IPS DF 6.9 (cell line): ENCODE measurements at regions not wholly inside any gene's neighbourhood (a gene's known extent, or its start where the extent isn't known, plus 50 kb on each side); places are given as distances from the start of the nearest gene placed in this dataset.

Experiments used
- DNase-seq: peaks from one replicate; pipeline ENCODE4 v3.0.0-alpha.2; 2013; ENCODE audit warnings: low read depth, low spot score
- H3K27ac ChIP-seq: one replicate; pipeline ENCODE4 v1.5.1; 2013; ENCODE audit warnings: low read length, control low read depth
- H3K27me3 ChIP-seq: 2 replicates; pipeline ENCODE4 v1.6.1; 2013; ENCODE audit warnings: mild to moderate bottlenecking, low read length; ENCODE audit not compliant: control insufficient read depth, insufficient read depth
- H3K36me3 ChIP-seq: 2 replicates; pipeline ENCODE4 v1.6.1; 2013; ENCODE audit warnings: low read length; ENCODE audit not compliant: control insufficient read depth, insufficient read depth
- H3K4me1 ChIP-seq: 2 replicates; pipeline ENCODE4 v1.6.1; 2013; ENCODE audit warnings: low read length; ENCODE audit not compliant: control insufficient read depth, insufficient read depth
- H3K4me3 ChIP-seq: 2 replicates; pipeline ENCODE4 v1.5.1; 2013; ENCODE audit warnings: mild to moderate bottlenecking, low read length
- H3K9me3 ChIP-seq: 2 replicates; pipeline ENCODE4 v1.6.1; 2013; ENCODE audit warnings: low read length, inconsistent platforms; ENCODE audit not compliant: control insufficient read depth, insufficient read depth
- WGBS: extraction: QIAGEN DNeasy Blood & Tissue Kit; methylation state at CpG from one replicate; pipeline ENCODE4 v1.1.7; 2013; ENCODE audit warnings: mixed read lengths, missing lambda C conversion rate; ENCODE audit not compliant: insufficient read length, insufficient coverage; 5-methylcytosine and 5-hydroxymethylcytosine counted together

- H3K27me3 ChIP-seq = no peaks in the 10 kb centered on the region
- no peak overlapping the region for H3K27ac ChIP-seq
- no peaks in the 10 kb centered on the region for H3K4me1 ChIP-seq
- H3K4me3 ChIP-seq = no peak overlapping the region
- WGBS = no CpG with 5 or more reads among the region's 3 CpGs
- H3K9me3 ChIP-seq = no peaks in the 10 kb centered on the region
- H3K36me3 ChIP-seq = no peaks in the 10 kb centered on the region
- DNase-seq = no peak
Measured at GRCh38 chr11:41988951-41989572, 529.6 kb upstream of the LRRC4C start.

DNA sequence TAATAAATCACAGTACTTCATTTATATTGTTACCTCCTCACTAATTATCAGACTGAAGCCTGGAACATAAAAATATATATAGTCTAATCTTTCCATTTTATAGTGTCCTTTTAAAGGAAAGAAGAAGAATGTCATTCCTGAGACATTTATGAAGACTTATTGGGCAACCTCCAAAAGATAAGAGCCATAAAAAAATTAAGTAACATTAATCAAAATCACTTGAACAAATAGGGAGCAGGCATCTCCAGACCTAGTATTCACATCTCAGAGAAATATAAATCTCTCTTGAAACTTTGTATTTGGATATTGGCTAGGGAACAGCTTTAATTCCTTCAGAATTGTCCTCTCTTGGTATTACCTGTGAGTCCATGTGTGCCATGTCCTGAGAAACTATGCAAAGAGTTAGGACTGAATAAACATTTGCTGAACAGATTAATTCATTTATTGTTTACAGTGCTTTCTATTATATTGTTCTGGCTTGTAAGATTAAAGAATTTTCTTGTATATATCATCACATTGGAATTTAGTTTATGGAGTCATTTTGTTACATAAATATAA lies 530.5 kb upstream of the LRRC4C start:
- no peak for DNase-seq
- H3K4me1 ChIP-seq = no peaks in the 10 kb centered on the region
- H3K9me3 ChIP-seq = no peaks in the 10 kb centered on the region
- no peak overlapping the region for H3K4me3 ChIP-seq
- H3K36me3 ChIP-seq = no peaks in the 10 kb centered on the region
- no peaks in the 10 kb centered on the region for H3K27me3 ChIP-seq
- no peak overlapping the region for H3K27ac ChIP-seq

GRCh38 chr11:41996533-41996932 lies 537.1 kb upstream of the LRRC4C start:
- no peak for DNase-seq
- WGBS = no CpG with 5 or more reads among the region's 1 CpG
- no peaks in the 10 kb centered on the region for H3K9me3 ChIP-seq

DNA sequence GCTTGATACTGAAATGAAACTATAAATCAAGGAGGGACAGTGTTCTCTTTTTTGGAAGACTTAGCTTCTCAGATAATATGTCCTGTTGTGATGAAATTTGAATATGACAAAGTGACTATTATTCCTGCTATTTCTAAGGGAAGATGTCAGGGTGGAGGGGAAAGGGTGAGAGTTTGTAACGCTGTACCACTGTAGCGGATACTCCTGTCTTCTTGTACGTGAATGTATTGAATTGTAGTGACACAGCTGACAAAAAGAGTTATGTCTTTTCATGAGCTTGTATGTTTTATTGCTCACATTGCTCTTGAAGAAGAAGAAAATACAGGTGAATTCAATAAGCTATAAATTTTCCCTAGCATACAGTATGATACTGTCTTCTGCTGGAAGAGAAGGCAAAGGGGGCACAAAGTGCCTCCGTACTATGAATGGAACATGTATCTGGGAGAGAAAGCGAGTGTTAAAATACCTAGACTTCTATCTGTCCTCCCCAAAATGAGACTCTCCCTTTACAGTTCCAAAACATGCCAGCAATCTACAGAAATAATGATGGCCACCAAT lies 538.5 kb upstream of the LRRC4C start:
- Histone ChIP-seq H3K4me3 (no peak overlapping the region), H3K4me1 (no peaks in the 10 kb centered on the region), H3K27ac (no peak overlapping the region), H3K36me3 (no peaks in the 10 kb centered on the region), H3K27me3 (no peaks in the 10 kb centered on the region), H3K9me3 (no peaks in the 10 kb centered on the region)
- no peak for DNase-seq
- WGBS = no CpG with 5 or more reads among the region's 5 CpGs

More at GRCh38 chr11:41996533-41996932, 537.1 kb upstream of the LRRC4C start:
- Histone ChIP-seq H3K36me3 (no peaks in the 10 kb centered on the region), H3K4me1 (no peaks in the 10 kb centered on the region), H3K27me3 (no peaks in the 10 kb centered on the region), H3K27ac (no peak overlapping the region), H3K4me3 (no peak overlapping the region)

- H3K27me3 ChIP-seq = no peaks in the 10 kb centered on the region
Measured at GRCh38 chr11:41999066-41999465, 539.6 kb upstream of the LRRC4C start.

DNA sequence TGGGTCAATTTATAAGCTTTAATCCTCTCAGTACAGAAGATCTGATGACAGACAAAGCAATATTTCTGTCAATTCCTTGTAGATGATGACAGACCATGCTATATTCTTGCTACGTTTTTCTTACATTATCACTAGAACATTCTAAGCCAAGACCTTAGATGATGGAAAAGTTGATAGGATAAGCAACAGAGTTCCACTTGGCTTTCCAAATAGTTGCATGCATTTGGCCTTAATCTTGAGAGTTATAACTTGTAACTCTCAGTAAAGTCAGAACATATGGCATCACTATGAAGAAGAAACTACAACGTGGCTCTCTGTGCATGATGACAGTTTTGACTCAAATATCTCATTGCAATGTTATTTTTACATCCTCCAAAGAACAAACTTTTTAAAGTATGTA lies 544.3 kb upstream of the LRRC4C start:
- H3K4me3 ChIP-seq = no peak overlapping the region
- H3K27ac ChIP-seq = no peak overlapping the region
- H3K27me3 ChIP-seq = no peaks in the 10 kb centered on the region
- DNase-seq = no peak
- no peaks in the 10 kb centered on the region for H3K9me3 ChIP-seq
- no peaks in the 10 kb centered on the region for H3K36me3 ChIP-seq
- no CpG with 5 or more reads among the region's 2 CpGs for WGBS
- no peaks in the 10 kb centered on the region for H3K4me1 ChIP-seq

More at GRCh38 chr11:41999066-41999465, 539.6 kb upstream of the LRRC4C start:
- DNase-seq = no peak
- no peaks in the 10 kb centered on the region for H3K9me3 ChIP-seq
- no peak overlapping the region for H3K27ac ChIP-seq
- no peaks in the 10 kb centered on the region for H3K36me3 ChIP-seq
- H3K4me1 ChIP-seq = no peaks in the 10 kb centered on the region
- no peak overlapping the region for H3K4me3 ChIP-seq

- no peaks in the 10 kb centered on the region for H3K36me3 ChIP-seq
- no peaks in the 10 kb centered on the region for H3K27me3 ChIP-seq
- no CpG with 5 or more reads among the region's 1 CpG for WGBS
- H3K4me3 ChIP-seq = no peak overlapping the region
- DNase-seq = no peak
- no peaks in the 10 kb centered on the region for H3K9me3 ChIP-seq
- H3K4me1 ChIP-seq = no peaks in the 10 kb centered on the region
- no peak overlapping the region for H3K27ac ChIP-seq
Measured at GRCh38 chr11:42006766-42007165, 547.3 kb upstream of the LRRC4C start.

- WGBS = no CpG with 5 or more reads among the region's 3 CpGs
Measured at GRCh38 chr11:42012271-42012670, 552.8 kb upstream of the LRRC4C start.

DNA sequence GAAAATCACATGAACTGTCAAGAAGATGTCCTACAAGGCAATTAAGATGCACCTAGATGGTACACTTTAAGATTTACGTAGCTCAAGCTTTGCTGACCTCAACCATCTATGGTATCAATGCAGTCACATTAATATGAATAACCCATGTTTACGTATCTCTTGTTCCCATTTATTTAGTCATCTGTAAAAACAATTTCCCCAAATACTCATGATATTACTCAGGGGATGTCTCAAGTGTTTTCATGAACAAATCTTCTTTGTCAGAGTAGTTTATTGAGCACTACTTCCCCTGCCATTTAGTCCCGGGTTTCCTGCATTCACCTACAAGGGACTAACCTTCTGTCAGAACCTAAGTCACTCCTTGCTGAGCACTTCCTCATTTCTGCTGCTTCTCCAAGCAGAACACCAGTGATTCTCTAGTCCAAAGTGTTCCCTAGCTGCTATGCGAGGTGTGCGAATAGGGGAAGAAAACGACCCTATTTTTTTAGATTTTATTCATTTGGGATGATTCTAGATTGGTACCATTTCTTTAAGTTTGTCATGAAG lies 554.3 kb upstream of the LRRC4C start:
- no peaks in the 10 kb centered on the region for H3K9me3 ChIP-seq
- no CpG with 5 or more reads among the region's 6 CpGs for WGBS
- no peak overlapping the region for H3K27ac ChIP-seq
- no peaks in the 10 kb centered on the region for H3K27me3 ChIP-seq
- no peak overlapping the region for H3K4me3 ChIP-seq
- no peak for DNase-seq
- H3K36me3 ChIP-seq = no peaks in the 10 kb centered on the region
- no peaks in the 10 kb centered on the region for H3K4me1 ChIP-seq

More at GRCh38 chr11:42012271-42012670, 552.8 kb upstream of the LRRC4C start:
- Histone ChIP-seq H3K27me3 (no peaks in the 10 kb centered on the region), H3K27ac (no peak overlapping the region), H3K9me3 (no peaks in the 10 kb centered on the region), H3K36me3 (no peaks in the 10 kb centered on the region), H3K4me1 (no peaks in the 10 kb centered on the region), H3K4me3 (no peak overlapping the region)
- no peak for DNase-seq

DNA sequence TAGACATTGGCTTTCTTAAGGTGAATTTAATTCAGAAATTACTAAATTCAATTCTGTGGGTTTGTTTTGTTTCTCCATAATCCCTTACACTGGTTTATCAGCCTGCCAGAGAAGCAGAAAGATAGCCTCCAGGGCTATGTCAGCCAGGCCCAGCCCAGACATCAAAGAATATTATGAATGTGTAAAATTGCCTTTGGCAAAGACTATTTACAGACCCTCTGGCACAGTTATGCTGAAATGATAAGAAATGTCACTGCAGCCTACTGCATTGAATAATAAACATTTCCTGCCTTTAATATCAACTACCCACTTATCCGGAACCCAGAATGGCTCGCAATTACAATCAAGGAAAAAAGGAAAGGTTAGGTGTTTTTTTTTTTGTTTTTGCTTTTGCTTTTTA lies 562.5 kb upstream of the LRRC4C start:
- DNase-seq = no peak
- Histone ChIP-seq H3K27me3 (no peaks in the 10 kb centered on the region), H3K4me3 (no peak overlapping the region), H3K4me1 (no peaks in the 10 kb centered on the region), H3K27ac (no peak overlapping the region), H3K9me3 (no peaks in the 10 kb centered on the region), H3K36me3 (no peaks in the 10 kb centered on the region)
- no CpG with 5 or more reads among the region's 2 CpGs for WGBS

DNA sequence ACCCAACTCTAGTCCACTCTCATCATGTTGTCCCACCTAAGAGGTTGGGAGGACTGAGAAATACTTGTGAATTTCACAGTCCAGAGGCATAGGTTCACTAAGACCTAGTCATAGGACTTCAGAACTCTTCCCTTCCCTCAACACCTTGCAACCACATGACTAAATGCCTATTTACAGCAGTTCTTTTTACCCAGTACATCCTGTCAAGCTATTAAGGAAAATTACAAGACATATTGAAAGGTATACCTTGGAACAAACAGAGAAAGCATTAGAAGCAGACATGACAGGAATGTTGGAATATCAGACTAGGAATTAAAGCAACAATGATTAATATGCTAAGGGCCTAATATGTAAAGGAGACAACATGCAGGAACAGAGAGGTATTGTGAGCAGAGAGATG lies 563.8 kb upstream of the LRRC4C start:
- Histone ChIP-seq H3K9me3 (no peaks in the 10 kb centered on the region), H3K27ac (no peak overlapping the region), H3K4me1 (no peaks in the 10 kb centered on the region), H3K36me3 (no peaks in the 10 kb centered on the region), H3K27me3 (no peaks in the 10 kb centered on the region), H3K4me3 (no peak overlapping the region)
- DNase-seq = no peak
